Breast epithelium (tissue), 3 donors: ENCODE measurements at regions not wholly inside any gene's neighbourhood (a gene's known extent, or its start where the extent isn't known, plus 50 kb on each side); places are given as distances from the start of the nearest gene placed in this dataset.
"Not testable (repeated sequence)": the region's sequence is repeated elsewhere in the genome, so short reads cannot be mapped to it uniquely, and the experiment has no call there.

ENCODE experiments used
- POLR2AphosphoS5 ChIP-seq, 3 donors: sonication (generic); formaldehyde crosslinking; IDR thresholded peaks; one replicate each; pipeline ENCODE4 v1.6.1; 2017; ENCODE audit warnings: antibody characterized with exemption in 3 of 3
- TF ChIP-seq, protein P1 (sequence below), 3 donors: fragments of 450-650 bp; IDR thresholded peaks; one replicate each; pipeline ENCODE4 v1.5.1; 2016 to 2017; ENCODE audit warnings: antibody characterized with exemption in 3 of 3, mild to moderate bottlenecking in 3 of 3, moderate library complexity in 3 of 3

DNA sequence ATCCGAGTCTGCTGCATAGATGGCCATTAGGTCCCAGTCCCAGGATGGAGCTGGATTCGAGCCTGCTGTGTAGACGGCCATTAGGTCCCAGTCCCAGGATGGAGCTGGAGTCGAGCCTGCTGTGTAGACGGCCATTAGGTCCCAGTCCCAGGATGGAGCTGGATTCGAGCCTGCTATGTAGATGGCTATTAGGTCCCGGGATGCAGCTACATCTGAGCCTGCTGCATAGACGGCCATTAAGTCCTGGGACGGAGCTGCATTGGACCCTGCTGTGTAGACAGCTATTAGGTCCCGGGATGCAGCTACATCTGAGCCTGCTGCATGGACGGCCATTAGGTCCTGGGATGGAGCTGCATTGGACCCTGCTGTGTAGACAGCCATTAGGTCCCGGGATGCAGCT, 112.2 kb upstream of the PPP2R3B start:
- TF ChIP-seq, protein P1, sequence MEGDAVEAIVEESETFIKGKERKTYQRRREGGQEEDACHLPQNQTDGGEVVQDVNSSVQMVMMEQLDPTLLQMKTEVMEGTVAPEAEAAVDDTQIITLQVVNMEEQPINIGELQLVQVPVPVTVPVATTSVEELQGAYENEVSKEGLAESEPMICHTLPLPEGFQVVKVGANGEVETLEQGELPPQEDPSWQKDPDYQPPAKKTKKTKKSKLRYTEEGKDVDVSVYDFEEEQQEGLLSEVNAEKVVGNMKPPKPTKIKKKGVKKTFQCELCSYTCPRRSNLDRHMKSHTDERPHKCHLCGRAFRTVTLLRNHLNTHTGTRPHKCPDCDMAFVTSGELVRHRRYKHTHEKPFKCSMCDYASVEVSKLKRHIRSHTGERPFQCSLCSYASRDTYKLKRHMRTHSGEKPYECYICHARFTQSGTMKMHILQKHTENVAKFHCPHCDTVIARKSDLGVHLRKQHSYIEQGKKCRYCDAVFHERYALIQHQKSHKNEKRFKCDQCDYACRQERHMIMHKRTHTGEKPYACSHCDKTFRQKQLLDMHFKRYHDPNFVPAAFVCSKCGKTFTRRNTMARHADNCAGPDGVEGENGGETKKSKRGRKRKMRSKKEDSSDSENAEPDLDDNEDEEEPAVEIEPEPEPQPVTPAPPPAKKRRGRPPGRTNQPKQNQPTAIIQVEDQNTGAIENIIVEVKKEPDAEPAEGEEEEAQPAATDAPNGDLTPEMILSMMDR (IDR thresholded peaks at IDR 0.05) = not testable (repeated sequence)
- TF ChIP-seq POLR2AphosphoS5 (IDR thresholded peaks at IDR 0.05) = not testable (repeated sequence)
